ENCODE measurements at regions not wholly inside any gene's neighbourhood (a gene's known extent, or its start where the extent isn't known, plus 50 kb on each side); places are given as distances from the start of the nearest gene placed in this dataset.
A peak's percentile ranks its signal among the peaks of the same experiment; 100 is the strongest.

DNA sequence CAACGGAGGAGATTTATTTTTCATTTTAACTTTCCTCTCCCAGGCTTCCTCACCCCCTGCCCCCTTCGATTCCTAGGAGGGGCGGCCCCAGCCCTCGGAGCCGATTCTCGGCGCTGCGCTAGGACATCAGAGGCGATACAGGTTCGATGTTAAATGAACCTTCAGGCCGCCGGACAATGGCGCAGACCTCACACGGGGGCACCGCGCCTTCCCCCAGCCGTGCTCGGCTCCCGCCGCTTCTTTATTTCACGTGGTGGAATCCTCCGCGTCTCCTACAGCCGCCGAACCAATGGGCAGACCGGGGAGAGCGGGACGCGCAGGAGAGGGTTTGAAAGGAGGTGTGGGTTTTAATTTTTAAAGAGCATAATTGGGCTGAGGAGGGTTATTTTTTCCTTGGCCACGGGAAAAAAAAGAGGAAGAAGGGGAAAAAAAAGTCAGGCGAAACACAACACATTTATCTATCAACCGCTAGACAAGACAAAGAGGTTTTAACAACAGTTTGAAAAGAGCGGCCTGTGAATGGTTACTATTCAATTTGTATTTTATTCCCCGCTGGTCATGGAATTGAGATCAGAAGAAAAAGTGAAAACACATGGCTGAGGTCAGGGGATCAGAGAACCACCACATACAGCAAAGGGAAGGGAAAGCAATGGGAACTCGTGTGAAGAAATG lies 126.8 kb downstream of the TMEM174 start:
- TF ChIP-seq, protein P1, sequence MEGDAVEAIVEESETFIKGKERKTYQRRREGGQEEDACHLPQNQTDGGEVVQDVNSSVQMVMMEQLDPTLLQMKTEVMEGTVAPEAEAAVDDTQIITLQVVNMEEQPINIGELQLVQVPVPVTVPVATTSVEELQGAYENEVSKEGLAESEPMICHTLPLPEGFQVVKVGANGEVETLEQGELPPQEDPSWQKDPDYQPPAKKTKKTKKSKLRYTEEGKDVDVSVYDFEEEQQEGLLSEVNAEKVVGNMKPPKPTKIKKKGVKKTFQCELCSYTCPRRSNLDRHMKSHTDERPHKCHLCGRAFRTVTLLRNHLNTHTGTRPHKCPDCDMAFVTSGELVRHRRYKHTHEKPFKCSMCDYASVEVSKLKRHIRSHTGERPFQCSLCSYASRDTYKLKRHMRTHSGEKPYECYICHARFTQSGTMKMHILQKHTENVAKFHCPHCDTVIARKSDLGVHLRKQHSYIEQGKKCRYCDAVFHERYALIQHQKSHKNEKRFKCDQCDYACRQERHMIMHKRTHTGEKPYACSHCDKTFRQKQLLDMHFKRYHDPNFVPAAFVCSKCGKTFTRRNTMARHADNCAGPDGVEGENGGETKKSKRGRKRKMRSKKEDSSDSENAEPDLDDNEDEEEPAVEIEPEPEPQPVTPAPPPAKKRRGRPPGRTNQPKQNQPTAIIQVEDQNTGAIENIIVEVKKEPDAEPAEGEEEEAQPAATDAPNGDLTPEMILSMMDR (IDR thresholded peaks at IDR 0.05; ENCODE audit: poor library complexity), result no peak
- TF ChIP-seq EZH2phosphoT487 (IDR thresholded peaks at IDR 0.05; ENCODE audit: low read depth, severe bottlenecking, unreplicated experiment) (no peak), EZH2 (IDR thresholded peaks at IDR 0.05; ENCODE audit: borderline replicate concordance) (peak; percentile 95)
